SIG-M5 treated with dmso at 0.1 percent for 504 hours (cell line): ENCODE measurements at regions not wholly inside any gene's neighbourhood (a gene's known extent, or its start where the extent isn't known, plus 50 kb on each side); places are given as distances from the start of the nearest gene placed in this dataset.
"Not testable (repeated sequence)": the region's sequence is repeated elsewhere in the genome, so short reads cannot be mapped to it uniquely, and the experiment has no call there.

ENCODE experiments used
- DNase-seq: peaks from one replicate; lab custom pipeline; 2025; ENCODE audit not compliant: unreplicated experiment; lab: John Stamatoyannopoulos, UW

GRCh38 chr2:111659361-111660333 lies 224.3 kb downstream of the ANAPC1 start:
- peak; percentile 93 for DNase-seq

DNA sequence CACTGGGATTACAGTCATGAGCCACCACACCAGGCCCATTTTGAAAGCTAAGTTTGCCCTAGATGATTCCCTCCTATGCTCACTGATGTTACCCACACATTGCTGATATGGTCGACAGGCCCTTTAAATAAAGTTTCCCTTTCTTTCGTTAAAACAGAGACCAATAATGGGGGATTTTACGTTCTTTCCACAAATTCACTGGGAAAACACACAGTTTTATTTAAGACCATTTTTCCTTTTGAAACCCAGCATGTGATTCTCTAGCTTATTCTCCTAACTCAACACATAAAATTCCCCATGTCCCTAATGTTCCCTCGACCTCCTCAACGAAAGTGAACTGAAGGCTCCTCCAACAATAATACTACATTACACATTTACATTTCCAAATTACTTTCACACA lies 223.2 kb downstream of the ANAPC1 start:
- no peak for DNase-seq

- no peak for DNase-seq
These were observed 222.6 kb downstream of the ANAPC1 start for GRCh38 chr2:111661286-111661940.

DNA sequence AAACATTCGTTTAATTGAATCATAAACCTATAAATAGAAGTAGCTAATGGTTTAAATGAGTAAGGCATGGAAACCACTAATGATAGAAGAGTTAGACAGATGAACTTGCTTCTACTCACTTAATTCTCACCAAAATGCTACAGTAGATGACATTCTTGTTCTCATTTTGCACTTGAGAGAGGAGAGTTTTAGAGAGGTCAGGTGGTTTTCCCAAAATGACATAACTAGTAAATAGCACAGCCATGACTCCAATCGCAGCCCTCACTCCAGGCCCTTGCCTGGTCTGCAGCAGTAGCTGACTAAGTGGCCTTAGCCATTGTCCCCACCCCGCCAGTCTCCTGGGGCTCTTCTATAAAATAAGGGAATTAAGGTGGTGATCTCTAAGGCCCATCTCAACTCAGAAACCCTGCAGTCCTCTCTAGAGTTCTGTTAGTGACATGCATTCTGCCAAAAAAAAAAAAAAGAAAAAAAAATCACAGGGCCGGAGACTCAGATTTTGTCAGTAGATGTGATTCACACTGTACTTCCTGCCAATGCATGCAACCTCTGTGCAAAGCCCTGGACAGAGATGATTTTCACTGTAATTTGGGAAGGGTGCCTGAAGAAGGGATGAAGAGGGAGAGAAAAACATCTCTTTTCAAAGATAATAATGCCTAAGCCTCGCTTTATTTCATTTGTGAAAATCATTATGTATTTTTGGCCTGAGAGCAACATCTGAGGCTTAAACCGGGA lies 221.8 kb downstream of the ANAPC1 start:
- DNase-seq: no peak

GRCh38 chr2:111662771-111663470 lies 221.1 kb downstream of the ANAPC1 start:
- DNase-seq: no peak

GRCh38 chr2:111663471-111664274 lies 220.3 kb downstream of the ANAPC1 start:
- DNase-seq: no peak

DNA sequence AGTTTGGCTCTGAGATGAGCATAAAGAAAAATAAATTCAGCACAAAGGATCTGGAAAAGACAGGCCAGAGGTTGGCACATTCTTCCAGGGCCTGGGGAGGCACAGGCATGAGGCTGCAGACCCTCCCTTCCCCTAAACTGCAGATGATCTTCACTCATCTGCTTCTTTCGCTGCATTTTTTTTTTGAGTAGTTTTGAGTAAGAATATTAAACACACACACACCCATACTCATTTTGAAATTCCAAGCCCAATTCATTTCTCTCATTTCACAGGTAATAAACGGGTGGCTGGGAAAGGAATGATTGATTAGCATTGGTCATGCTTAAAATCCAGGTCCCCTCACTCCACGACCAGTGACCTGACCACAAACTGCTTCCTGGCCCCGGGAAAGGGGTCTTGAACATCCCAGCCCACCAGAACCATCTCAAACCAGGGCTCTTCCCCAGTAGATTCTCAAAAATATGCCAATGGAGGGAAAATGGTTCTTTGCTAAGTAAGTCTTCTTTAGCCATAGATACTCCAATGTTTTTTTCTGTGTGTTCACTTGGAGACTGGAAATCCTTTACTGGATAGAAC lies 219.6 kb downstream of the ANAPC1 start:
- DNase-seq: no peak

DNA sequence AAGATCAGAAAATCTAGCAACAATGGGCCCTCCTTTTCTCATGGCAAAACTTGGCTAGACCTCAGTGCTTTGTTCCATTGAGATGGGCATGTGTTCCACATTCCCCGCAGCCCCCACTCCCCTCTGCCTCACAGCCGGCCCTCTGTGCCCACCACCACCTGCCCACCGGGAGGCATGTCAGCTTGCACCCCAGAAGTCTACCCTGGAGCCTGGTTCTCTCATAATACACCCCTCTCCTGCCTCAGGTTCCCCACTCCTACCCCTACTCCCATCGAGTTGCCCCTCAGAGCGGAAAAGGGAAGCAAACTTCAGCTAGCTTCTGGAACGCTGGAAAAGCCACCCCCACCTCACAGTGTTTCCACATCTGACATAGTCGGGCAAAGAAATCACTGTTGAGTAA lies 219.0 kb downstream of the ANAPC1 start:
- DNase-seq: no peak

DNA sequence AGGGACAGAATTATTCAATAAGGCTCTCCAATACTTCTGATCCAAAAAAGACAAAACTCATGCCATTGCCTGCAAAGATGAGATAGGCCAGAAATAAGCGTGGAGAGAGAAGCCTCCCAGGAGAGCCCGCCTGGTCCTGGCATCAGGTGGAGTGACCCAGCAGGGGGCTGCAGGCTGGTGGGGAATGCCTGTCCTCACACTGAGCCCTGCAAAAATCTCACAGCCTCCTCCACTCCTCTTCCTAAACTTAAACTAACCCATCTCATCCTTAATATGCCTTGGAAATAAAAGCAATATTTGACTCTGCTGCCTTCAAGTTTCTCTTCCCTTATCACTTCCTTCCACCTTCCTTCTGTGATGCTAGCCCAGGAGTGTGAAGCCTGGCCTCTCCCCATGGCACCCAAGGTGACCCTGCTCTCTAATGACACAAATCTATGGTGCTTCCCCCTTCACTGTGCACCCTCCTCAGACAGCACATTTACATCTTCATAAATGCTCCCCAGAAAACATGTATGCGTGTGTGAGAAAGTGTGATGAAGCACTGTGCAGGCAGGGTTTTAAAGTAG lies 218.4 kb downstream of the ANAPC1 start:
- DNase-seq: no peak

DNA sequence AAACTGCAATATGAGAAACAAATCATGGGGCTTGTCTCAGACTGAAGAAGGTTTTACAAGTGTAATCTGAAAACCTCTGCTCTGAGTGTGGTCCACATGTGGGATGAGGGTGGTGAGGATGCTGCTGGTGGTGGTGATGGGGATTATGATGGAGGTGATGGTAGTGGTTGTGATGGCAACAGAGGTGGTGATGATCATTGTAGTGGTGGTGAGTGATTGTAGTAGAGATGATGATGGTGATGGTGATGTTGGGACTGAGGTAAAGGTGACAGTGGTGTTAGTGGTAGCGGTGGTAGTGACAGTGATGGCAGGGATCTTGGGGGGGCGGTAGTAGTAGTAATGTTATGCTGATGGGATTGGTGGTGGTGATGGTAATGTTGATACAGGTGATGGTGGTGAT lies 217.8 kb downstream of the ANAPC1 start:
- DNase-seq: no peak

DNA sequence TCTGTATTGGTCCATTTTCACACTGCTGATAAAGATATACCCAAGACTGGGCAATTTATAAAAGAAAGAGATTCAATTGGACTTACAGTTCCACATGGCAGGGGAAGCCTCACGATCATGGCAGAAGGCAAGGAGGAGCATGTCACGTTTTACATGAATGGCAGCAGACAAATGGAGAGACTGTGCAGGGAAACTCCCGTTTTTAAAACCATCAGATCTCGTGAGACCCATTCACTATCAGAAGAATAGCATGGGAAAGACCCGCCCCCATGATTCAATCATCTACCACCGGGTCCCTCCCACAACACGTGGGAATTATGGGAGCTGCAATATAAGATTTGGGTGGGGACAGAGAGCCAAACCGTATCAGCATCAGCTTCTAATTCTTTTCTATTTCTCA lies 217.0 kb downstream of the ANAPC1 start:
- DNase-seq: no peak

DNA sequence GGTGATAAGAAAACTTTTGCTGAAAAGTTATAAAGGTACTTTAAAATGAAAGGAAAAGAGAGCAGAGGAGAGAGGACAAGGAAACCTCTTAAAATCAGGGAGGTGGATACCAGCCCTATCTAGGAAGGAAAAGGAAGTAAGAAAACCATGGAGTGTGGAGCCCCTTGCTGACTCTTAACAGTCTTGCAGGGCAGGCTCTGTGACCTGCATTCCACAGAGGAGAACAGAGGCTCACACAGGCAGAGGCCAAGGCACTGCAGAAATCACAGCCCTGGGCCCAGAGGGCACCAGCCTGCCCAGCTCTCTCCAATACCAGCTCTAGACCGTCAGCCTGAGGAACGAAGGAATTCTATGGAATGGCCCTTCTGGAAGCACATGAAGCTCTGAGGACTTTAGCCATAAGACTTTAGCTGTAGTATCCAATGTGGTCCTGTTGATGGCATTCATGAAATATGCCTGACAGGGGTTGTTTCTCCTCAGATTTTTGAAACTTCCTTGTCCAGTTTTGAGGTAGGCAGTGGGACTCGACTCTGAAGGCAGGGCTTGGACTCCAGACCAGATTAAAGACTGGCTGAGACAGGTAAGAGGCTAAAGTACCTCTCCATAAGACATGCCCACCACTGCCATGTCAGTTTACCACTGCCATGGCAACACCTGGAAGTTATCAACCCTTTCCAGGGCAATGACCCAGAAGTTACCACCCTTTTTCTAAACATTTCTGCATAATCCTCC lies 216.3 kb downstream of the ANAPC1 start:
- peak; percentile 45 for DNase-seq

- DNase-seq: no peak
These were observed 215.7 kb downstream of the ANAPC1 start for GRCh38 chr2:111668274-111668616.

DNA sequence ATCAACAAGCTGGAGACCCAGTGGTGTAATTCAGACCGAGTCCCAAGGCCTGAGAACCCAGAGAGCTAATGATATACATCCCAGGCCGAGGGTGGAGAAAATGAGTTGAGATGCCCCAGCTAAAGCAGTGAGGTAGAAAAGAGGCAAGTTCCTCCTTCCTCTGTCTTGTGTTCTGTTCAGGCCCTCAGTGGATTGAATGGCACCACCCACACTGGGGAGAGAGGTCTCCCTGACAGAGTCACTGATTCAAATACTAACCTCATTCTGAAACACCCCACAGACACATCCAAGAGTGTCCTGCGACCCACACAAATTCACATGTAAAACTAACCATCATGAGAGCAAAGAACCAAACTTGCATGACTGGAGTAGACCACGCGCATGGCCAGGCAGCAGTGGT lies 215.3 kb downstream of the ANAPC1 start:
- DNase-seq: no peak

GRCh38 chr2:111669928-111670695 lies 213.9 kb downstream of the ANAPC1 start:
- no peak for DNase-seq

DNA sequence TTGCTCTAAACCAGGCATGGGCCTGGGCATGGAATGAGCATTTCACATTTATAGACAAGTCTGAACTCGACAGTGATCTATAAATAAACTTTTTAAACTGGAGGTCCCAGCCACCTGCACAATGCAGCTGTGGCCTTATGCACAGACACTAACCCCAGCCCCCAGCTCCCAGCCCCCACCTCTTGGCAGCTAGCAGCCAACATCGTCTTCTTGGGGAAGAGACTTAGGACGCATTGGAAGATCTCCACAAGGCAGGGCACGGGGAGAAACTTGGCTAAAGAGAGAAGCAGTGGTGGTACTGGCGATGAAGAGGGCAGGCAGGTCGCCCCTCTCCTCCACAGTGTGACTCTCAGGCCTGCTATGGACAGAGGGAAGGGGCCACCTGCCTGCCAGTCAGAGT lies 213.2 kb downstream of the ANAPC1 start:
- DNase-seq: no peak

GRCh38 chr2:111671426-111672150 lies 212.4 kb downstream of the ANAPC1 start:
- no peak for DNase-seq

DNA sequence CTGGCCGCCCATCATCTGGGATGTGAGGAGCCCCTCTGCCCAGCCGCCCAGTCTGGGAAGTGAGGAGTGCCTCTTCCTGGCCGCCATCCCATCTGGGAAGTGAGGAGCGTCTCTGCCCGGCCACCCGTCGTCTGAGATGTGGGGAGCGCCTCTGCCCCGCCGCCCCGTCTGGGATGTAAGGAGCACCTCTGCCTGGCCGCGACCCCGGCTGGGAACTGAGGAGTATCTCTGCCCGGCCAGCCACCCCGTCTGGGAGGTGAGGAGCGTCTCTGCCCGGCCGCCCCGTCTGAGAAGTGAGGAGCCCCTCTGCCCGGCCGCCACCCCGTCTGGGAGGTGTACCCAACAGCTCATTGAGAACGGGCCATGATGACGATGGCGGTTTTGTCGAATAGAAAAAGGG lies 211.4 kb downstream of the ANAPC1 start:
- not testable (repeated sequence) for DNase-seq
